ENCODE measurements at regions not wholly inside any gene's neighbourhood (a gene's known extent, or its start where the extent isn't known, plus 50 kb on each side); places are given as distances from the start of the nearest gene placed in this dataset.
"Not testable (repeated sequence)": the region's sequence is repeated elsewhere in the genome, so short reads cannot be mapped to it uniquely, and the experiment has no call there.

DNA sequence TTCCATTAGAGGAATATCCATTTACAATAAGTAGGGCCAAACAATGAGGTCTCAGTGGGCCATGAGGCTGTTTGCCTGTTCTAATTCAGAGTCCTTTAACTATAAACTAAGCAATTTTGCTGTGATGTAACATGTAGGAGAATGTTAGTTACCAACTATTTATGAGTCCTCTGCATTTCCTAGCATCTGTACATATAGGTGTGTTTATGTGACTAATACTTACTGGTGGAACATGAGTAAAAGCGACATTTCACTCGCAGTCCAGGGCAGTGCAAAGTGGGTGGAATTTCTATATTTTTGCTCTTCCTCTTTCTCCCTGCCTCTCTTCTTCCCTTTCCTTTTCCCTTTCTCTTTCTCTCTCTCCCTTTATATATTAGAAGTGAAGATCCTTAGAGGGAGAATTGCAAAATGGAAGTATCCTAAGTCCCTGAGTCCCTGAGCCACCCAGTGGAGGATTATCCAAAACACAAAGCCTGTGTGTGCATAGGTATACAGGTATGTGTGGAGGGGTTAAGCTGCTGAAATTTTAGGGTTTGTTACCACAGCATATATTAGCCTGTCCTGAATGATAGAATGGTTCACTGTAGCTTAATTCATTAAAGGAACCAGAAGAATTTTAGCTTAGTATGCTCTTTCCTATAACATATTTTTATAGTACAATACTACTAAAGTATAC is 487.0 kb upstream of the FANCL start:
- DNase-seq, result no peak

- DNase-seq, result no peak
These were observed 480.9 kb upstream of the FANCL start for GRCh38 chr2:58721912-58722591.

GRCh38 chr2:58720770-58721697 is 479.9 kb upstream of the FANCL start:
- DNase-seq, result no peak

DNA sequence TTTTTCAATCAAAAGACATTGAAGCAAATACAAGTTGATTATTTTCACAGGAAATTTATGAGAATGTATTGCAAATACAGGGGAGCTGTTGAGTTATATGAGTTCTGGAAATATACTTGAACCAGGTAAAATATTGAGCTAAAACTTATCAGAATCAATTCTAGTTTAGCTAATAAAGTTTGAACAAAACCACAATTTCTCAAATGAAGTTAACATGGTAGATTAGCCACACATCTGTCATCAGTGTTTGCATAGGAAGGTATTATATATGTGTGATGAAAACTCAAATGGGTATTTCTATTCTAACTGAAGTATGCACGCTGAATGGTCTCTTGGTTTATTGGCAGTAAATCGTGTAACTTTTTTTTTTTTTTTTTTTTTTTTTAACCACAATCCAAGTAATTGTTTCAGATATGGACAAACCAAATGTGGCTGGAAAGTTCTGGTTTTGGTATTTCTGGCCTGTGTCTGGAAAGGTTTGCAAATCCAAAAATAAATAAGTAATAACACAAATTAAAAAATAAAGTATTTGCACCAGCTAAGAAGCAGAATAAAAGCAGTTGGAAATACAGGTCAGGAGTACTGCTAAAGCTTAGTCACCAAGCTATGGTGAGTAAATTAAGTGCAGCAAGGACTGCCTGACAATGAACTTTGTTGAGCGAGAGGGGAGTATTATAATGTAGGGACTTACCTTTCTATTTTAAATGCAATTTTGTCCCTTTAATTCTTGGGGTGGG is 479.1 kb upstream of the FANCL start:
- DNase-seq, result no peak

GRCh38 chr2:58715344-58715743 is 474.2 kb upstream of the FANCL start:
- DNase-seq, result no peak

DNA sequence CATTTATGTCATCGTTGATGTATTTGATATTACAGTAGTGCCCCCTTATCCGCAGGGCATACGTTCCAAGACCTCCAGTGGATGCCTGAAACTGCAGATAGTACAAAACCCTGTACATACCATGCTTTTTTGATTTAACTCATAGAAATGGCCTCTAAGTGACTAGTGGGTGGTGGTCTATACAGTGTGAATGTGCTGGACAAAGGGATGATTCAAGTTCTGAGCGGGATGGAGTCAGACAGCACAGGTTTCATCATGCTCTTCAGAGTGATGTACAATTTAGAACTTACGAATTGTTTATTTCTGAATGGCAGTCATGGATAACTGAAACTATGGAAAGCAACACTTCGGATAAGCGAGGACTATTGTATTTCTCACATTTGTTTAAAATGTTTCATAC is 473.1 kb upstream of the FANCL start:
- DNase-seq, result no peak

GRCh38 chr2:58710795-58711279 is 469.7 kb upstream of the FANCL start:
- no peak for DNase-seq

DNA sequence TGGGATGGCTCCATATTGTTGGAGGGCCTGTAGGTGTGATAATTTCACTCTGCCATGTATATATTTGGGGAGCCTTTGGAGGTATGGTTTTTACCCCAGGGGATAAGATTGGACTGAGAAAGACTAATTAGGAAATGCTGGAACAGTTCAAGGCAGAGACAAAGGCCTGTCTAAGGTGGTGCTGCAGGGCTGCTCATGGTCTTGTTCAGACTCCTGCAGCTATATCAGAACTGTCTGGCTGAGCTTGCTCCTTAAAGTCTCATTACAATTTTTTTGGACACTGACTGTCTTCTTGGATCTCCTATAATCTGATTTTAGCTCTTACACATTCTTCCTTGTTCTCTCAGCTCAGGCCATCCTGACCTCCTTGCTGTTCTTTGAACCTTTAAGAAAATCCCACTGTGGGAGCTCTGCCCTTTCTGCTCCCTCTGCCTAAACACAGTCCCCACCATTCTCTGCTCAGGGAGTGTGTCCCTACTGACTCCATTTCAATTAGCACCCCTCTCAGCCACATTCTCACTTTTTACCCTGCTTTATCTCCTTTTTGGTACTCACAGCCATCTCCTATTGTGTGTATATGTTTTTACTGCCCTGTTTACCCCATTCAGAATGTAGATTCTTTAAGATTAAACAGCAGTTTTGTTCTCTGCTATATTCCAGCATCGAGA is 468.7 kb upstream of the FANCL start:
- DNase-seq, result no peak

GRCh38 chr2:58709274-58709673 is 468.1 kb upstream of the FANCL start:
- no peak for DNase-seq

DNA sequence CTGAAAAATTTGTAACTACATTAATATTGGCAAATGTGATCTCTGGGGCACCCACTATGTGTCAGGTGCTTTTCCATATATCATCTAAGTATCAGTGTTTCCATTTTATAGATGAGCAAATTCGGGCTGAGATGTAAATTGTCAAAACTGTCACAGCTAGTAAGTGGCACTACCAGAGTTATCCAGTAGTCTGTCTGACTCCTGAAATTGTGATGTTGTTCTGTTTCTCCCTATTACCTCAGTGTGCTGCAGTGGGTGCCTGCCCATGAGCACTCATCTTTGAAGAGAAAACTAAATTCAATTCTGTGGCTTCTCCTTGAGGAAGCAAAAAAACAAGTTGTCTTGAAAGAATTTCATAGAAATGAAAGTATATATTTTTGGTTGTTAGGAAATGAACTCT is 467.4 kb upstream of the FANCL start:
- DNase-seq, result no peak

DNA sequence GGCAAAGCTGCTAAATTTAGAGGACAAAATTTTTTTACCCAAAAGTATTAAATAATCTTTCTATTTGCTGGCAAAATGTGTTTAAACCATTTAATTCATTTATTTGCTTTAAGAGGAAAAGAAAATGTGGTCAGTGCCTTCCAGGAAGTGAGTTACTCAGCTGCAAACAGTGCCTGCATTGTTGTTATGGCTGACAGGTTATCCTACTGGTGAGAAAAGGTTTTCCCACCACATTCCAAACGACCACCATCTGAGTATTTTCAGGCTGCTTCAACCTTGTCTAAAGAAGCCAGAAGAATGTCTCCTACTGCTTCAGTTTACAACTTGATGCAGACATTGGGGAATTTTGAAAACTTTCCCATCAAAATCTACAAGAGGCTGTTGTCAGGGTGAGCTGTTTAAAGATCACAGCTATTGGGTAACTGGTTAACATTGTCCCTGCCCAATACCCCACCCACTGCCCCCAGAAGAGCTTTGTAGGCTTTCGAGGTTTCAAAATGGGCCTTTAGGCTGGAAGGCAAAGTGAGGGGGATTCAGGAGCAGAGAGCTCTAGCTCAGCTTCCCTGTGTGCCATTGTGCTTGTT is 461.3 kb upstream of the FANCL start:
- no peak for DNase-seq

- DNase-seq, result no peak
These were observed 460.7 kb upstream of the FANCL start for GRCh38 chr2:58701688-58702301.

GRCh38 chr2:58700591-58700990 is 459.5 kb upstream of the FANCL start:
- DNase-seq, result no peak

DNA sequence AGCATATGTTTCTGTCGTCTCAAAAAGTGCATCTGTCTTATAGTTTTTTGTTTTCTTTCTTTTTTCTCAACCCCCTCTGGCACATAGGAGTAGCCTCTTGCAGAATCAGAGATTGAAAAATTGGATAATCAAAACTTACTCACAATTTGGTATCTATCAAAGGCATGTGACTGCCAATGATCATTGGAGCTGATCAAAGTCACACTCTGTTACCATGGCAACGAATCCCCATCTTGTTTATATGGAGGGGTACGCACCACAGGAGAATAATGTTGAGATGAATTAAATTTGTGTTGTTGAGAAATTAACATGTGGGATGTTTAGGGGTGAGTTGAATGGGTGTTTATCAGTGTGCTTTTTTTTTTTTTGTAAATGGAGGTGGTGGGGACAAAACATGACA is 458.3 kb upstream of the FANCL start:
- DNase-seq, result no peak

DNA sequence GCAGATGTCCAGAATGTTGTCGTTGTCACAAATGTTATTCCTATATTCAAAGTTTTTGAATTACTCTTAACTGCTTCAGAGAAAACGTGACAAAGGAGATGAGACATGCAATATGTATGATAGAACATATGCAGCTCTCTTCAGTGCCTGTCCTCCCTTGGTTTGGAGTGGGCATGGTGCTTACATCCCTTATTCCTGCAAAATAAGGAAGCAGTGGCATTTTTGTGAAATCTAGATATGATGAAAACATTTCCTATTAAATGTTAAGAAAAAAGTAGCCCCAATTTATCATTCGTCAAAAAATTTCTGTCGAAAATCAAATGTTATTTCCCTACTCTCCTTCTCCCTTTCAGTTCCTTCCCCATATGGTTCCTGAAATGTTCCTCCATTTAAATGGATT is 457.5 kb upstream of the FANCL start:
- DNase-seq, result peak in 1 of 2 donors; percentile 0

DNA sequence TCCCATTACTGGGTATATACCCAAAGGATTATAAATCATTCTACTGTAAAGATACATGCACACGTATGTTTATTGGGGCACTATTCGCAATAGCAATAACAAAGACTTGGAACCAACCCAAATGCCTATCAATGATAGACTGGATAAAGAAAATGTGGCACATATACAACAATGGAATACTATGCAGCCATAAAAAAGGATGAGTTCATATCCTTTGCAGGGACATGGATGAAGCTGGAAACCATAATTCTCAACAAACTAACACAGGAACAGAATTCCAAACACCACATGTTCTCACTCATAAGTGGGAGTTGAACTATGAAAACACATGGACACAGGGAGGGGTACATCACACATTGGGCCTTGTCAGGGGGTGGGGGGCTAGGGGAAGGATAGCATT is 453.0 kb upstream of the FANCL start:
- not testable (repeated sequence) for DNase-seq

- not testable (repeated sequence) for DNase-seq
These were observed 449.9 kb upstream of the FANCL start for GRCh38 chr2:58691041-58691440.

DNA sequence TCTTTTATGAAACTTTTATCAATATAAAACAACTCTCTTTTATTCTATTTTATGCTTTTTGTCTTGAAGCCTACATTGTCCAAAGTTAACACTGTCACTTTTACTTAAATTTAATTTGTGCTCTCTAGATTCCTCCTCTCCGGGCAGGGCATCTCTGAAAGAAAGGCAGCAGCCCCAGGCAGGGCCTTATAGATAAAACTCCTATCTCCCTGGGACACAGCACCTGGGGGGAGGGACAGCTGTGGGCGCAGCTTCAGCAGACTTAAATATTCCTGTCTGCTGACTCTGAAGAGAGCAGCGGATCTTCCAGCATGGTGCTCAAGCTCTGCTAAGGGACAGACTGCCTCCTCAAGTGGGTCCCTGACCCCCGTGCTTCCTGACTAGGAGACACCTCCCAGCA is 447.7 kb upstream of the FANCL start:
- DNase-seq, result no peak

DNA sequence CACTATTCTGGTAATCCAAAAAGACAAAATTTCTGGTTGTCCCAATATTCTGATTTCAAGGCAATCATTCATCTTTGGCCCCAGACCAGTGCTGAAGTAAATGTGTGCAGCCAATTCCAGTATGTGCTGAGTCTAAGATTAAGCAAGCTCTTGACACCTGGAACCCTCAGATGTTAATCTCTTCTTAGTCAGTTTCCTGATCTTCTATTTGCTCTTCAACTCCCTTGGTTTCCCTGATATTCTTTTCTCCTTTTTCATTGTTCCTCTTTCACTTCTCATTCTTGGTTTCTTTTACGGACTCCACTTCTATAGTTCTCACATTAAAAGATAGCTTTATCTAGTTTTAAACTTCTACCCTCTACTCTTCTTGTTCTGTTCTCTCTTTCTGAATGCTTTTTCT is 445.7 kb upstream of the FANCL start:
- no peak for DNase-seq

DNA sequence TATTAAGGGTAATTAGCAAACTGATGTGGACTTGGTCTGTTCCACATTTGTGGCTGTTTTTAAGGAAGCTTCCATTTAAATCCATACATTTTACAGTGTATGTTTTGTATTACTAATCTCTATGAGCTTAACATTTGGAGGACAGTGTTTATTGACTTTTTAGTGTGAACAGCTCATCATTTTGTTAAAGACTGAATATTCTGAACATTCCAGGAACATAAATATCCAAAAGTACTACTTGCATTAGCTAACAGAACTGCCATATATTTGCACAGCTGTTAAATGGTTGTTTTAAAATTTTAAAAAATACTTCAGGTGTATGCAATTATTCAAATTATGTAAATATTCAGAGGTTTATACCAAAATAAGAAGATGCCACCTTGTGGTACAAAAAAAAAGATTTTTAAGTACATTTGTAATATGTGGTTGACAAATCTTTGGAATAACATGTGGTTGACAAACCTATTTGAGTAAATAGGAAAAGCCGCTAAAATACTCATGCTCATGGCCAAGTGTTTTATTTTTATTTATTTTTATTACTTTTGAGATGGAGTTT is 439.7 kb upstream of the FANCL start:
- DNase-seq, result no peak

GRCh38 chr2:58677748-58678147 is 436.6 kb upstream of the FANCL start:
- DNase-seq, result no peak
